ENCODE measurements at regions not wholly inside any gene's neighbourhood (a gene's known extent, or its start where the extent isn't known, plus 50 kb on each side); places are given as distances from the start of the nearest gene placed in this dataset.
"Not testable (repeated sequence)": the region's sequence is repeated elsewhere in the genome, so short reads cannot be mapped to it uniquely, and the experiment has no call there.

- DNase-seq (ENCODE audit: low spot score), result no peak
These were observed 51.9 kb upstream of the NMUR2 start for GRCh38 chr5:152456815-152457443.

- DNase-seq (ENCODE audit: low spot score), result no peak
These were observed 57.1 kb upstream of the NMUR2 start for GRCh38 chr5:152462021-152462721.

- DNase-seq (ENCODE audit: low spot score), result no peak
These were observed 59.0 kb upstream of the NMUR2 start for GRCh38 chr5:152464048-152464447.

GRCh38 chr5:152465140-152465539 is 60.1 kb upstream of the NMUR2 start:
- DNase-seq (ENCODE audit: low spot score), result no peak

- no peak for DNase-seq (ENCODE audit: low spot score)
These were observed 61.1 kb upstream of the NMUR2 start for GRCh38 chr5:152466085-152466745.

- no peak for DNase-seq (ENCODE audit: low spot score)
These were observed 65.1 kb upstream of the NMUR2 start for GRCh38 chr5:152470167-152470566.

GRCh38 chr5:152472083-152472482 is 67.0 kb upstream of the NMUR2 start:
- DNase-seq (ENCODE audit: low spot score), result no peak

GRCh38 chr5:152474961-152475360 is 69.9 kb upstream of the NMUR2 start:
- DNase-seq (ENCODE audit: low spot score), result no peak

GRCh38 chr5:152477536-152477935 is 72.5 kb upstream of the NMUR2 start:
- DNase-seq (ENCODE audit: low spot score), result no peak

GRCh38 chr5:152479866-152480265 is 74.8 kb upstream of the NMUR2 start:
- not testable (repeated sequence) for DNase-seq (ENCODE audit: low spot score)

- DNase-seq (ENCODE audit: low spot score), result not testable (repeated sequence)
These were observed 75.6 kb upstream of the NMUR2 start for GRCh38 chr5:152480677-152481076.

- no peak for DNase-seq (ENCODE audit: low spot score)
These were observed 82.1 kb upstream of the NMUR2 start for GRCh38 chr5:152487130-152487529.

GRCh38 chr5:152488869-152489268 is 83.8 kb upstream of the NMUR2 start:
- DNase-seq (ENCODE audit: low spot score), result no peak

GRCh38 chr5:152499814-152500535 is 94.9 kb upstream of the NMUR2 start:
- DNase-seq (ENCODE audit: low spot score), result no peak

- no peak for DNase-seq (ENCODE audit: low spot score)
These were observed 96.2 kb upstream of the NMUR2 start for GRCh38 chr5:152501294-152501693.

GRCh38 chr5:152503206-152503605 is 98.1 kb upstream of the NMUR2 start:
- no peak for DNase-seq (ENCODE audit: low spot score)

GRCh38 chr5:152505442-152506042 is 100.5 kb upstream of the NMUR2 start:
- no peak for DNase-seq (ENCODE audit: low spot score)

GRCh38 chr5:152511120-152511519 is 106.0 kb upstream of the NMUR2 start:
- DNase-seq (ENCODE audit: low spot score), result no peak

GRCh38 chr5:152511531-152512132 is 106.6 kb upstream of the NMUR2 start:
- DNase-seq (ENCODE audit: low spot score), result no peak

- DNase-seq (ENCODE audit: low spot score), result peak; percentile 7
These were observed 109.8 kb upstream of the NMUR2 start for GRCh38 chr5:152514827-152515397.

- no peak for DNase-seq (ENCODE audit: low spot score)
These were observed 118.9 kb upstream of the NMUR2 start for GRCh38 chr5:152523964-152524363.
